NB4 (cell line): ENCODE measurements at regions not wholly inside any gene's neighbourhood (a gene's known extent, or its start where the extent isn't known, plus 50 kb on each side); places are given as distances from the start of the nearest gene placed in this dataset.
"Not testable (repeated sequence)": the region's sequence is repeated elsewhere in the genome, so short reads cannot be mapped to it uniquely, and the experiment has no call there.

ENCODE experiments used
- CTCF ChIP-seq: IDR thresholded peaks from one replicate; pipeline ENCODE4 v1.5.1; 2012; ENCODE audit warnings: low read depth, low read length
- MYC ChIP-seq: IDR thresholded peaks from 2 replicates; pipeline ENCODE4 v1.6.1; 2011; ENCODE audit warnings: low read depth, low read length
- POLR2A ChIP-seq: IDR thresholded peaks from 2 replicates; pipeline ENCODE4 v1.6.1; 2011; ENCODE audit warnings: mild to moderate bottlenecking; ENCODE audit not compliant: insufficient read length; ENCODE audit errors: extremely low read depth

- not testable (repeated sequence) for TF ChIP-seq CTCF, POLR2A, MYC
Measured at GRCh38 chr16:90169127-90169655, 92.1 kb upstream of the PRDM7 start.
